WTC11 (cell line): ENCODE measurements at regions not wholly inside any gene's neighbourhood (a gene's known extent, or its start where the extent isn't known, plus 50 kb on each side); places are given as distances from the start of the nearest gene placed in this dataset.

Experiments
- CREM ChIP-seq: sonication (generic); formaldehyde crosslinking; IDR thresholded peaks from 2 replicates; pipeline ENCODE4 v1.8.1; 2022; ENCODE audit warnings: mild to moderate bottlenecking, missing genetic modification reagents, moderate library complexity
- ESRRA ChIP-seq: sonication (generic); formaldehyde crosslinking; IDR thresholded peaks from 2 replicates; pipeline ENCODE4 v1.8.1; 2022; ENCODE audit warnings: mild to moderate bottlenecking, missing genetic modification reagents, borderline replicate concordance
- GABPB1 ChIP-seq: sonication (generic); formaldehyde crosslinking; IDR thresholded peaks from 2 replicates; pipeline ENCODE4 v1.8.1; 2023; ENCODE audit warnings: mild to moderate bottlenecking, missing genetic modification reagents
- SMAD4 ChIP-seq: sonication (generic); formaldehyde crosslinking; IDR thresholded peaks from 2 replicates; pipeline ENCODE4 v1.8.0; 2022; ENCODE audit warnings: mild to moderate bottlenecking, missing genetic modification reagents
- TF ChIP-seq, protein P1 (sequence below): fragments of 200-600 bp; IDR thresholded peaks from 2 replicates; pipeline ENCODE4 v1.8.0; 2022; ENCODE audit warnings: antibody characterized with exemption
- TF ChIP-seq, protein P2 (sequence below): sonication (generic); formaldehyde crosslinking; IDR thresholded peaks from 2 replicates; pipeline ENCODE4 v1.8.0; 2022; ENCODE audit warnings: missing genetic modification reagents
- TF ChIP-seq, protein P3 (sequence below): sonication (generic); formaldehyde crosslinking; IDR thresholded peaks from 2 replicates; pipeline ENCODE4 v1.8.1; 2022; ENCODE audit warnings: missing genetic modification reagents, borderline replicate concordance
- TF ChIP-seq, protein P4 (sequence below): sonication (generic); formaldehyde crosslinking; IDR thresholded peaks from 2 replicates; pipeline ENCODE4 v1.8.0; 2022; ENCODE audit warnings: mild to moderate bottlenecking, missing genetic modification reagents
- TF ChIP-seq, protein P5 (sequence below): sonication (generic); formaldehyde crosslinking; conservative IDR thresholded peaks from 2 replicates; pipeline ENCODE4 v1.8.1; 2022; ENCODE audit warnings: mild to moderate bottlenecking, missing genetic modification reagents
- TF ChIP-seq, protein P6 (sequence below): fragments of 250-450 bp; sonication (Bioruptor Pico); IDR thresholded peaks from 2 replicates; pipeline ENCODE4 v2.1.2; 2022; ENCODE audit warnings: mild to moderate bottlenecking, moderate library complexity
- TF ChIP-seq, protein P7 (sequence below): sonication (generic); formaldehyde crosslinking; IDR thresholded peaks from 2 replicates; pipeline ENCODE4 v1.8.1; 2023; ENCODE audit warnings: mild to moderate bottlenecking, missing genetic modification reagents, borderline replicate concordance

DNA sequence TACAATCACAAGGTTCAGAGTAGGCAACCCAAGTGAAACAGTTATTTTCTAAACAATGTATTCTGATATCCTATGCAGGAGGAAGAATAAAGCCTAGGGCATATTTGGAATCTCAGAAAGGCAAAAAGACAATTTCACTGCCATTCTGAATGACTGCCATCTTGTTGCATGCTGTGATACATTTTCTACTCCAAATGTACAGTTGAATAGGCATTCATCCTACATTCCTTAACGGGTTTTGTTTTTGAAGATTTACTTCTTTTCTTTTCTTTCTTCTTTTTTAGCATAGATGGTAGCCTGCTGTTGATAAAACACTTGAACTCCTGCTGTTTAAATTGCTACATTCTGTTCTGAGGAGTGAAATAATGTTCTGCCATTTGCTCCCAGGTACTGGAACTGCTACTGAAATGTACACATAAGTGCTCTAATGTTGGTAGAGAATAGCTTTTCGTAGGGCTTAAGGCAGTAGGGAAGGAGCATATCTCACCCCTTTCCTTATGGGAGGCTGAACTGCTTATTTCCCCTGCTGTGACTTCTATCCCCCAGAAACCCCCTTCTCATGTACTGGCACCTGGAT, 506.8 kb downstream of the DNAJB9 start:
- TF ChIP-seq, protein P1, sequence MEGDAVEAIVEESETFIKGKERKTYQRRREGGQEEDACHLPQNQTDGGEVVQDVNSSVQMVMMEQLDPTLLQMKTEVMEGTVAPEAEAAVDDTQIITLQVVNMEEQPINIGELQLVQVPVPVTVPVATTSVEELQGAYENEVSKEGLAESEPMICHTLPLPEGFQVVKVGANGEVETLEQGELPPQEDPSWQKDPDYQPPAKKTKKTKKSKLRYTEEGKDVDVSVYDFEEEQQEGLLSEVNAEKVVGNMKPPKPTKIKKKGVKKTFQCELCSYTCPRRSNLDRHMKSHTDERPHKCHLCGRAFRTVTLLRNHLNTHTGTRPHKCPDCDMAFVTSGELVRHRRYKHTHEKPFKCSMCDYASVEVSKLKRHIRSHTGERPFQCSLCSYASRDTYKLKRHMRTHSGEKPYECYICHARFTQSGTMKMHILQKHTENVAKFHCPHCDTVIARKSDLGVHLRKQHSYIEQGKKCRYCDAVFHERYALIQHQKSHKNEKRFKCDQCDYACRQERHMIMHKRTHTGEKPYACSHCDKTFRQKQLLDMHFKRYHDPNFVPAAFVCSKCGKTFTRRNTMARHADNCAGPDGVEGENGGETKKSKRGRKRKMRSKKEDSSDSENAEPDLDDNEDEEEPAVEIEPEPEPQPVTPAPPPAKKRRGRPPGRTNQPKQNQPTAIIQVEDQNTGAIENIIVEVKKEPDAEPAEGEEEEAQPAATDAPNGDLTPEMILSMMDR, result no peak
- TF ChIP-seq, protein P2, sequence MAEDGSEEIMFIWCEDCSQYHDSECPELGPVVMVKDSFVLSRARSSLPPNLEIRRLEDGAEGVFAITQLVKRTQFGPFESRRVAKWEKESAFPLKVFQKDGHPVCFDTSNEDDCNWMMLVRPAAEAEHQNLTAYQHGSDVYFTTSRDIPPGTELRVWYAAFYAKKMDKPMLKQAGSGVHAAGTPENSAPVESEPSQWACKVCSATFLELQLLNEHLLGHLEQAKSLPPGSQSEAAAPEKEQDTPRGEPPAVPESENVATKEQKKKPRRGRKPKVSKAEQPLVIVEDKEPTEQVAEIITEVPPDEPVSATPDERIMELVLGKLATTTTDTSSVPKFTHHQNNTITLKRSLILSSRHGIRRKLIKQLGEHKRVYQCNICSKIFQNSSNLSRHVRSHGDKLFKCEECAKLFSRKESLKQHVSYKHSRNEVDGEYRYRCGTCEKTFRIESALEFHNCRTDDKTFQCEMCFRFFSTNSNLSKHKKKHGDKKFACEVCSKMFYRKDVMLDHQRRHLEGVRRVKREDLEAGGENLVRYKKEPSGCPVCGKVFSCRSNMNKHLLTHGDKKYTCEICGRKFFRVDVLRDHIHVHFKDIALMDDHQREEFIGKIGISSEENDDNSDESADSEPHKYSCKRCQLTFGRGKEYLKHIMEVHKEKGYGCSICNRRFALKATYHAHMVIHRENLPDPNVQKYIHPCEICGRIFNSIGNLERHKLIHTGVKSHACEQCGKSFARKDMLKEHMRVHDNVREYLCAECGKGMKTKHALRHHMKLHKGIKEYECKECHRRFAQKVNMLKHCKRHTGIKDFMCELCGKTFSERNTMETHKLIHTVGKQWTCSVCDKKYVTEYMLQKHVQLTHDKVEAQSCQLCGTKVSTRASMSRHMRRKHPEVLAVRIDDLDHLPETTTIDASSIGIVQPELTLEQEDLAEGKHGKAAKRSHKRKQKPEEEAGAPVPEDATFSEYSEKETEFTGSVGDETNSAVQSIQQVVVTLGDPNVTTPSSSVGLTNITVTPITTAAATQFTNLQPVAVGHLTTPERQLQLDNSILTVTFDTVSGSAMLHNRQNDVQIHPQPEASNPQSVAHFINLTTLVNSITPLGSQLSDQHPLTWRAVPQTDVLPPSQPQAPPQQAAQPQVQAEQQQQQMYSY (CRISPR knock-in tag), result no peak
- TF ChIP-seq CREM (CRISPR knock-in tag) (no peak), SMAD4 (CRISPR knock-in tag) (no peak), ESRRA (CRISPR knock-in tag) (no peak), GABPB1 (CRISPR knock-in tag) (no peak)
- TF ChIP-seq, protein P3, sequence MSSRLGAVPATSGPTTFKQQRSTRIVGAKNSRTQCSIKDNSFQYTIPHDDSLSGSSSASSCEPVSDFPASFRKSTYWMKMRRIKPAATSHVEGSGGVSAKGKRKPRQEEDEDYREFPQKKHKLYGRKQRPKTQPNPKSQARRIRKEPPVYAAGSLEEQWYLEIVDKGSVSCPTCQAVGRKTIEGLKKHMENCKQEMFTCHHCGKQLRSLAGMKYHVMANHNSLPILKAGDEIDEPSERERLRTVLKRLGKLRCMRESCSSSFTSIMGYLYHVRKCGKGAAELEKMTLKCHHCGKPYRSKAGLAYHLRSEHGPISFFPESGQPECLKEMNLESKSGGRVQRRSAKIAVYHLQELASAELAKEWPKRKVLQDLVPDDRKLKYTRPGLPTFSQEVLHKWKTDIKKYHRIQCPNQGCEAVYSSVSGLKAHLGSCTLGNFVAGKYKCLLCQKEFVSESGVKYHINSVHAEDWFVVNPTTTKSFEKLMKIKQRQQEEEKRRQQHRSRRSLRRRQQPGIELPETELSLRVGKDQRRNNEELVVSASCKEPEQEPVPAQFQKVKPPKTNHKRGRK (CRISPR knock-in tag), result no peak
- TF ChIP-seq, protein P4, sequence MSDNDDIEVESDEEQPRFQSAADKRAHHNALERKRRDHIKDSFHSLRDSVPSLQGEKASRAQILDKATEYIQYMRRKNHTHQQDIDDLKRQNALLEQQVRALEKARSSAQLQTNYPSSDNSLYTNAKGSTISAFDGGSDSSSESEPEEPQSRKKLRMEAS, result no peak
- TF ChIP-seq, protein P5, sequence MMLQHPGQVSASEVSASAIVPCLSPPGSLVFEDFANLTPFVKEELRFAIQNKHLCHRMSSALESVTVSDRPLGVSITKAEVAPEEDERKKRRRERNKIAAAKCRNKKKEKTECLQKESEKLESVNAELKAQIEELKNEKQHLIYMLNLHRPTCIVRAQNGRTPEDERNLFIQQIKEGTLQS (CRISPR knock-in tag), result no peak
- TF ChIP-seq, protein P6, sequence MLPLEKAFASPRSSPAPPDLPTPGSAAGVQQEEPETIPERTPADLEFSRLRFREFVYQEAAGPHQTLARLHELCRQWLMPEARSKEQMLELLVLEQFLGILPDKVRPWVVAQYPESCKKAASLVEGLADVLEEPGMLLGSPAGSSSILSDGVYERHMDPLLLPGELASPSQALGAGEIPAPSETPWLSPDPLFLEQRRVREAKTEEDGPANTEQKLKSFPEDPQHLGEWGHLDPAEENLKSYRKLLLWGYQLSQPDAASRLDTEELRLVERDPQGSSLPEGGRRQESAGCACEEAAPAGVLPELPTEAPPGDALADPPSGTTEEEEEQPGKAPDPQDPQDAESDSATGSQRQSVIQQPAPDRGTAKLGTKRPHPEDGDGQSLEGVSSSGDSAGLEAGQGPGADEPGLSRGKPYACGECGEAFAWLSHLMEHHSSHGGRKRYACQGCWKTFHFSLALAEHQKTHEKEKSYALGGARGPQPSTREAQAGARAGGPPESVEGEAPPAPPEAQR (CRISPR knock-in tag), result no peak
- TF ChIP-seq, protein P7, sequence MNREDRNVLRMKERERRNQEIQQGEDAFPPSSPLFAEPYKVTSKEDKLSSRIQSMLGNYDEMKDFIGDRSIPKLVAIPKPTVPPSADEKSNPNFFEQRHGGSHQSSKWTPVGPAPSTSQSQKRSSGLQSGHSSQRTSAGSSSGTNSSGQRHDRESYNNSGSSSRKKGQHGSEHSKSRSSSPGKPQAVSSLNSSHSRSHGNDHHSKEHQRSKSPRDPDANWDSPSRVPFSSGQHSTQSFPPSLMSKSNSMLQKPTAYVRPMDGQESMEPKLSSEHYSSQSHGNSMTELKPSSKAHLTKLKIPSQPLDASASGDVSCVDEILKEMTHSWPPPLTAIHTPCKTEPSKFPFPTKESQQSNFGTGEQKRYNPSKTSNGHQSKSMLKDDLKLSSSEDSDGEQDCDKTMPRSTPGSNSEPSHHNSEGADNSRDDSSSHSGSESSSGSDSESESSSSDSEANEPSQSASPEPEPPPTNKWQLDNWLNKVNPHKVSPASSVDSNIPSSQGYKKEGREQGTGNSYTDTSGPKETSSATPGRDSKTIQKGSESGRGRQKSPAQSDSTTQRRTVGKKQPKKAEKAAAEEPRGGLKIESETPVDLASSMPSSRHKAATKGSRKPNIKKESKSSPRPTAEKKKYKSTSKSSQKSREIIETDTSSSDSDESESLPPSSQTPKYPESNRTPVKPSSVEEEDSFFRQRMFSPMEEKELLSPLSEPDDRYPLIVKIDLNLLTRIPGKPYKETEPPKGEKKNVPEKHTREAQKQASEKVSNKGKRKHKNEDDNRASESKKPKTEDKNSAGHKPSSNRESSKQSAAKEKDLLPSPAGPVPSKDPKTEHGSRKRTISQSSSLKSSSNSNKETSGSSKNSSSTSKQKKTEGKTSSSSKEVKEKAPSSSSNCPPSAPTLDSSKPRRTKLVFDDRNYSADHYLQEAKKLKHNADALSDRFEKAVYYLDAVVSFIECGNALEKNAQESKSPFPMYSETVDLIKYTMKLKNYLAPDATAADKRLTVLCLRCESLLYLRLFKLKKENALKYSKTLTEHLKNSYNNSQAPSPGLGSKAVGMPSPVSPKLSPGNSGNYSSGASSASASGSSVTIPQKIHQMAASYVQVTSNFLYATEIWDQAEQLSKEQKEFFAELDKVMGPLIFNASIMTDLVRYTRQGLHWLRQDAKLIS (CRISPR knock-in tag), result no peak
